ENCODE measurements at regions not wholly inside any gene's neighbourhood (a gene's known extent, or its start where the extent isn't known, plus 50 kb on each side); places are given as distances from the start of the nearest gene placed in this dataset.

- Mint-ChIP-seq H3K27ac (ENCODE audit: unreplicated experiment) (no peak overlapping the region), H3K36me3 (ENCODE audit: insufficient read depth, unreplicated experiment) (no peaks in the 10 kb centered on the region), H3K27me3 (ENCODE audit: unreplicated experiment) (no peaks in the 10 kb centered on the region), H3K4me3 (ENCODE audit: low read depth, unreplicated experiment) (no peak overlapping the region), H3K4me1 (ENCODE audit: low read depth, unreplicated experiment) (no peaks in the 10 kb centered on the region), H3K9me3 (ENCODE audit: low read depth, unreplicated experiment) (no peaks in the 10 kb centered on the region)
- CTCF ChIA-PET, result no interaction called here
- TF ChIP-seq CTCF (IDR thresholded peaks at IDR 0.05; ENCODE audit: unreplicated experiment), result no peak
- BruUV-seq (replicated peaks), result no TSS peak
- intact Hi-C loops (cut with micrococcal nuclease; ENCODE audit: unreplicated experiment), result no loop called here
- no peak for DNase-seq
Measured at GRCh38 chr18:64248836-64249235, 99.9 kb upstream of the LINC00305 start.

- Mint-ChIP-seq H3K9me3 (ENCODE audit: low read depth, unreplicated experiment) (no peaks in the 10 kb centered on the region), H3K27me3 (ENCODE audit: unreplicated experiment) (no peaks in the 10 kb centered on the region), H3K4me3 (ENCODE audit: low read depth, unreplicated experiment) (no peak overlapping the region), H3K36me3 (ENCODE audit: insufficient read depth, unreplicated experiment) (no peaks in the 10 kb centered on the region), H3K27ac (ENCODE audit: unreplicated experiment) (no peak overlapping the region), H3K4me1 (ENCODE audit: low read depth, unreplicated experiment) (no peaks in the 10 kb centered on the region)
- intact Hi-C loops (cut with micrococcal nuclease; ENCODE audit: unreplicated experiment), result no loop called here
- CTCF ChIA-PET, result no interaction called here
- no TSS peak for BruUV-seq (replicated peaks)
- TF ChIP-seq CTCF (IDR thresholded peaks at IDR 0.05; ENCODE audit: unreplicated experiment), result no peak
- no peak for DNase-seq
Measured at GRCh38 chr18:64245126-64245861, 96.4 kb upstream of the LINC00305 start.

GRCh38 chr18:64244571-64244970 is 95.7 kb upstream of the LINC00305 start:
- no peak overlapping the region for H3K27ac Mint-ChIP-seq (ENCODE audit: unreplicated experiment)
- H3K36me3 Mint-ChIP-seq (ENCODE audit: insufficient read depth, unreplicated experiment), result no peaks in the 10 kb centered on the region
- no peak overlapping the region for H3K4me3 Mint-ChIP-seq (ENCODE audit: low read depth, unreplicated experiment)
- no peaks in the 10 kb centered on the region for H3K9me3 Mint-ChIP-seq (ENCODE audit: low read depth, unreplicated experiment)
- H3K4me1 Mint-ChIP-seq (ENCODE audit: low read depth, unreplicated experiment), result no peaks in the 10 kb centered on the region
- BruUV-seq (replicated peaks), result no TSS peak
- H3K27me3 Mint-ChIP-seq (ENCODE audit: unreplicated experiment), result no peaks in the 10 kb centered on the region
- intact Hi-C loops (cut with micrococcal nuclease; ENCODE audit: unreplicated experiment), result no loop called here
- DNase-seq, result peak; percentile 5
- TF ChIP-seq CTCF (IDR thresholded peaks at IDR 0.05; ENCODE audit: unreplicated experiment), result no peak
- CTCF ChIA-PET, result no interaction called here

GRCh38 chr18:64240316-64240715 is 91.4 kb upstream of the LINC00305 start:
- H3K27ac Mint-ChIP-seq (ENCODE audit: unreplicated experiment), result no peak overlapping the region
- no peak overlapping the region for H3K4me3 Mint-ChIP-seq (ENCODE audit: low read depth, unreplicated experiment)
- H3K4me1 Mint-ChIP-seq (ENCODE audit: low read depth, unreplicated experiment), result no peaks in the 10 kb centered on the region
- intact Hi-C loops (cut with micrococcal nuclease; ENCODE audit: unreplicated experiment), result no loop called here
- no peak for TF ChIP-seq CTCF (IDR thresholded peaks at IDR 0.05; ENCODE audit: unreplicated experiment)
- no peaks in the 10 kb centered on the region for H3K27me3 Mint-ChIP-seq (ENCODE audit: unreplicated experiment)
- CTCF ChIA-PET, result no interaction called here
- H3K36me3 Mint-ChIP-seq (ENCODE audit: insufficient read depth, unreplicated experiment), result no peaks in the 10 kb centered on the region
- no peak for DNase-seq
- BruUV-seq (replicated peaks), result no TSS peak
- H3K9me3 Mint-ChIP-seq (ENCODE audit: low read depth, unreplicated experiment), result no peaks in the 10 kb centered on the region
